ENCODE measurements at regions not wholly inside any gene's neighbourhood (a gene's known extent, or its start where the extent isn't known, plus 50 kb on each side); places are given as distances from the start of the nearest gene placed in this dataset.

- no peak overlapping the region for H2AK5ac ChIP-seq (ENCODE audit: low read depth, low read length)
- H4K20me1 ChIP-seq (ENCODE audit: insufficient read depth, low read length) = no peaks in the 10 kb centered on the region
- no peak overlapping the region for H2BK120ac ChIP-seq (ENCODE audit: low read depth, low read length)
- ATAC-seq (ENCODE audit: low read depth) (no peak), DNase-seq (no peak)
- H3K36me3 ChIP-seq (ENCODE audit: control insufficient read depth, insufficient read depth, low read length) = no peaks in the 10 kb centered on the region
- no peak overlapping the region for H3K23ac ChIP-seq (ENCODE audit: low read depth, low read length)
- intact Hi-C loops (cut with micrococcal nuclease) = no loop called here
- H3K9me3 ChIP-seq (ENCODE audit: control insufficient read depth, insufficient read depth, low read length) = peaks cover 5% of the 10 kb centered on the region
- H2AK9ac ChIP-seq (replicated peaks; ENCODE audit: low read depth, low read length, poor library complexity) = no peak overlapping the region
- H3K79me1 ChIP-seq (ENCODE audit: low read depth in 1 of 2, low read length in 2 of 2) = no peaks in the 10 kb centered on the region
- TF ChIP-seq RCOR1 (IDR thresholded peaks at IDR 0.05; ENCODE audit: insufficient replicate concordance, low read length) (no peak), CEBPB (IDR thresholded peaks at IDR 0.05; ENCODE audit: low read depth, low read length) (0 out of 2 replicates have a peak, but pooled peaks have one; percentile 11)
- no peak overlapping the region for H2BK20ac ChIP-seq (ENCODE audit: low read depth, low read length)
- no peak overlapping the region for H3K14ac ChIP-seq (replicated peaks; ENCODE audit: low read depth, low read length)
- H3K56ac ChIP-seq (ENCODE audit: extremely low read depth, insufficient read depth, low read length) = no peak overlapping the region
- H2BK15ac ChIP-seq (ENCODE audit: low read depth, low read length) = no peak overlapping the region
- no TSS peak for BruUV-seq (replicated peaks)
- H3K18ac ChIP-seq (ENCODE audit: low read depth, low read length) = no peak overlapping the region
- no peak overlapping the region for H3K4ac ChIP-seq (ENCODE audit: low read depth, low read length)
- ChIA-PET POLR2A (ENCODE audit: unreplicated experiment) (no interaction called here), CTCF (no interaction called here)
- H2BK5ac ChIP-seq (ENCODE audit: low read depth, low read length, poor library complexity, severe bottlenecking) = no peak overlapping the region
- H4K8ac ChIP-seq (ENCODE audit: low read depth in 2 of 2, low read length in 2 of 2) = no peak overlapping the region
- H3K4me2 ChIP-seq (ENCODE audit: low read depth, low read length) = no peak overlapping the region
- no peak overlapping the region for H4K5ac ChIP-seq (ENCODE audit: low read depth, low read length)
- no peak overlapping the region for H3K4me3 ChIP-seq (ENCODE audit: insufficient read depth, low read depth, low read length)
- H3K27me3 ChIP-seq (ENCODE audit: control insufficient read depth, insufficient read depth, low read length) = no peaks in the 10 kb centered on the region
- WGBS, 2 experiments (ENCODE audit: extremely low coverage in 2 of 2, insufficient read length in 1 of 2) = no CpG with 5 or more reads among the region's 6 CpGs
- H2AFZ ChIP-seq (replicated peaks; ENCODE audit: low read length, poor library complexity) = no peak overlapping the region
- in situ Hi-C loops (cut with MboI; ENCODE audit: low sequenced_read_pairs) = no loop called here
- no peaks in the 10 kb centered on the region for H3K4me1 ChIP-seq (ENCODE audit: control insufficient read depth, insufficient read depth, low read length)
- no peak overlapping the region for H4K91ac ChIP-seq (ENCODE audit: insufficient read depth, low read depth, low read length)
- H3K9me1 ChIP-seq (ENCODE audit: insufficient read depth, low read length) = no peaks in the 10 kb centered on the region
- dilution Hi-C loops (cut with HindIII; ENCODE audit: low sequenced_read_pairs, unreplicated experiment) = no loop called here
- H3K9ac ChIP-seq (ENCODE audit: low read depth, low read length) = no peak overlapping the region
- H3K27ac ChIP-seq (ENCODE audit: insufficient read depth, low read length) = no peak overlapping the region
Observed at GRCh38 chr7:138359870-138360559, 100.0 kb upstream of the TRIM24 start.

Measured in IMR-90 (cell line).